ENCODE measurements at regions not wholly inside any gene's neighbourhood (a gene's known extent, or its start where the extent isn't known, plus 50 kb on each side); places are given as distances from the start of the nearest gene placed in this dataset.

DNA sequence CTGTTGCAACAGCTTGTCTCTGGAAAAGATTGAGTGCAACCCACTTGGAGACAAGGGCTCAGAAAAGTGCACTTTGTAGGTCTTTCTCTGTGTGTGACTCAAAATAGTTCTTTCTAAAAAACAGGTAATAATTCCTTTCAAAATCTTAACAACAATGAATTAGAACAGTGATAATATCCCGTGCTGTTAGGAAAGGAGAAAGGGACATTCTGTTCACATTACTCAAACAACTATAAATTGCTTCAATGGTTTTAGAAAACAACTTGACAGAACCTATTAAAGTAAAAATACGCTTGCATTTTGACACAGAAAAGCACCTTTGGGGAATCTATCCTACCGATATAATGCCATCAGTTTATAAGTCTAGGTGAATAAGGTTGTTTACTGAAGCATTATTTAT is 468.1 kb upstream of the DPP6 start:
- no peak overlapping the region for H3K27ac ChIP-seq
- TF ChIP-seq, protein P1, sequence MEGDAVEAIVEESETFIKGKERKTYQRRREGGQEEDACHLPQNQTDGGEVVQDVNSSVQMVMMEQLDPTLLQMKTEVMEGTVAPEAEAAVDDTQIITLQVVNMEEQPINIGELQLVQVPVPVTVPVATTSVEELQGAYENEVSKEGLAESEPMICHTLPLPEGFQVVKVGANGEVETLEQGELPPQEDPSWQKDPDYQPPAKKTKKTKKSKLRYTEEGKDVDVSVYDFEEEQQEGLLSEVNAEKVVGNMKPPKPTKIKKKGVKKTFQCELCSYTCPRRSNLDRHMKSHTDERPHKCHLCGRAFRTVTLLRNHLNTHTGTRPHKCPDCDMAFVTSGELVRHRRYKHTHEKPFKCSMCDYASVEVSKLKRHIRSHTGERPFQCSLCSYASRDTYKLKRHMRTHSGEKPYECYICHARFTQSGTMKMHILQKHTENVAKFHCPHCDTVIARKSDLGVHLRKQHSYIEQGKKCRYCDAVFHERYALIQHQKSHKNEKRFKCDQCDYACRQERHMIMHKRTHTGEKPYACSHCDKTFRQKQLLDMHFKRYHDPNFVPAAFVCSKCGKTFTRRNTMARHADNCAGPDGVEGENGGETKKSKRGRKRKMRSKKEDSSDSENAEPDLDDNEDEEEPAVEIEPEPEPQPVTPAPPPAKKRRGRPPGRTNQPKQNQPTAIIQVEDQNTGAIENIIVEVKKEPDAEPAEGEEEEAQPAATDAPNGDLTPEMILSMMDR (IDR thresholded peaks at IDR 0.05), result no peak
- intact Hi-C loops (cut with DNase I), result no loop called here

DNA sequence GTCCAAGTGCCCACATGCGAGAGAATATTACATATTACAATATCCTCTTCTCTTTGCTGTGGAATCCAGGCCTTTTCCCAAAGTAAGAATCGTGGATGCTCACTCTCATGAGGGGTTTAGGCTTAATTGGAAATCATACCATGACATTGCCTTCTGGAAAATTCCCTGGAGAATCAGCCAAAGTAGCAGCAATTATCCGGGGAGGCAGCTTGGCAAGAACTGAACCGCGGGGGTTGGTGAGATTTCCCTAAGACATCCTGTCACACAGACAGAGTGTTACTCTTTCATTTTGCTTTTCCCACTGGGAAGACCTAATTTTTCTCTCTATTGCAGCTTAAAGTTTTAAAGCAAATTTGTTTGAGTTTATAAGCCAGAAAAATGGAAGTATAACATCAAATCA is 463.6 kb upstream of the DPP6 start:
- Histone ChIP-seq H3K36me3 (no peaks in the 10 kb centered on the region), H3K4me1 (no peaks in the 10 kb centered on the region), H3K4me3 (no peak overlapping the region), H3K27me3 (no peaks in the 10 kb centered on the region), H3K9me3 (no peaks in the 10 kb centered on the region), H3K27ac (no peak overlapping the region)
- intact Hi-C loops (cut with DNase I), result no loop called here
- TF ChIP-seq, protein P1 (IDR thresholded peaks at IDR 0.05), result no peak
- no peak for DNase-seq (ENCODE audit: low spot score in 2 of 2)

More for the DNA sequence above, 468.1 kb upstream of the DPP6 start:
- Histone ChIP-seq H3K27me3 (no peaks in the 10 kb centered on the region), H3K9me3 (no peaks in the 10 kb centered on the region), H3K36me3 (no peaks in the 10 kb centered on the region), H3K4me3 (no peak overlapping the region), H3K4me1 (no peaks in the 10 kb centered on the region)
- DNase-seq (ENCODE audit: low spot score in 2 of 2), result no peak

DNA sequence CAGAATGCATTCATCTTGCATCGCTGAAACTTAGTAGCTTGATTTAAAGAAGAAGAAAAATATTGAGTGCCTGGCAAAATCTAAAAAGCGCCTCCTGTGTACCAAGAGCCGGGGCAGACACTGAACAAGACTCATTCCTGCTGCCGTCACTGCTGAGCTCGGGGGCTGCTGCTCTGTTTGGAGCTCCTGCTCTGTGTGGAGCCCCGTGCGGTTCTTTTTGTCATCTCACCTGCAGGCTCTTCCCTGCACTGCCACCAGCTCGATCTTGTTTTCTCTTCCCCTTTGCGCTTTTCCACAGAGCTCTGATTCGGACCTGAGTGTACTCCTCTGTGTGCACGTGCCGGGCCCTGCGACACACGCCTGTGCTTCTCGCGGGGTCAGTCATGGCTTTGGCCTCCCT is 462.1 kb upstream of the DPP6 start:
- Histone ChIP-seq H3K36me3 (no peaks in the 10 kb centered on the region), H3K27me3 (no peaks in the 10 kb centered on the region), H3K4me1 (no peaks in the 10 kb centered on the region), H3K4me3 (no peak overlapping the region), H3K9me3 (no peaks in the 10 kb centered on the region), H3K27ac (no peak overlapping the region)
- no peak for DNase-seq (ENCODE audit: low spot score in 2 of 2)
- intact Hi-C loops (cut with DNase I), result no loop called here
- TF ChIP-seq, protein P1 (IDR thresholded peaks at IDR 0.05), result no peak

DNA sequence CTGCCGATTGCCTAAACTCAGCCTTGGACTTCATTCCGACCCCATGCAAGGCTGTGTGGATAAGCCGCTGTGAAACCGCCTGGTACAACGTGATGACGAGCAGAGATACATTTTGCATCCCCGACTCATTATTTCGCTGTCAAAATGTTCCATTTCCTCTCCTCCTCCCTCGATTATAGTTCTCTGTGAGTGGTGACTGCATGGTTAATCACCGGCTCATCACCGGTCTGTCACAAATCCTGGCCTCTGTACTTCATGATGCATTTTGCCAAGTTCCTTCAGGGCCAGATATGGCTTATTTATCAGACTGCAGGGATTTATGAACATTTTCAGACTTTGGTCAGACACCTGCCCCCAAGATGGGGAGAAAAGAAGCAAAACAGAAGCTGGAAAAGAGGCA is 461.6 kb upstream of the DPP6 start:
- no peak overlapping the region for H3K4me3 ChIP-seq
- H3K27ac ChIP-seq, result no peak overlapping the region
- H3K36me3 ChIP-seq, result no peaks in the 10 kb centered on the region
- no peaks in the 10 kb centered on the region for H3K9me3 ChIP-seq
- no peak for DNase-seq (ENCODE audit: low spot score in 2 of 2)
- intact Hi-C loops (cut with DNase I), result no loop called here
- no peaks in the 10 kb centered on the region for H3K4me1 ChIP-seq
- H3K27me3 ChIP-seq, result no peaks in the 10 kb centered on the region
- TF ChIP-seq, protein P1 (IDR thresholded peaks at IDR 0.05), result no peak

DNA sequence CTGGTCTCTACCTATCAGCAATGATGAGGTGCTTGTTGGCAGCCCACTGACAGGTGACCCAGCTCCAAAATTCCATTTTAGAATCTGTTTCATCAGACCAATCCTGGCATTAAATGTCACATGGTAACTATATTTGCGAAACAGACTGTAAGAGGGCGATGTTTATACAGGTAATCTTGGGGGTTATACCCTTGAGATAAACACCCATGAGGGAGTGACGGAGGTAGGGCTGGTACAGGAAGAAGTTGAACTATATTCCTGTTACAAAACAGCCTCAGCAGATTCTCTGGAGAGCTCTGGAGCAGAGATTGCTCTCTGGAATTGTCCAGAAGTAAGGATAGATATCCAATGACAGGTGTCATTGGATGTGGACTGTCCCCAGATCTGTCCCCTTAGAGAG is 444.8 kb upstream of the DPP6 start:
- H3K4me3 ChIP-seq, result no peak overlapping the region

More for the DNA sequence above, 444.8 kb upstream of the DPP6 start:
- no peaks in the 10 kb centered on the region for H3K27me3 ChIP-seq
- no peak for DNase-seq (ENCODE audit: low spot score in 2 of 2)
- no peak overlapping the region for H3K27ac ChIP-seq
- TF ChIP-seq, protein P1 (IDR thresholded peaks at IDR 0.05), result no peak
- H3K36me3 ChIP-seq, result no peaks in the 10 kb centered on the region
- no peaks in the 10 kb centered on the region for H3K4me1 ChIP-seq
- H3K9me3 ChIP-seq, result no peaks in the 10 kb centered on the region
- intact Hi-C loops (cut with DNase I), result no loop called here
